Transverse colon (tissue), 4 donors: ENCODE measurements at regions not wholly inside any gene's neighbourhood (a gene's known extent, or its start where the extent isn't known, plus 50 kb on each side); places are given as distances from the start of the nearest gene placed in this dataset.
"Not testable (repeated sequence)": the region's sequence is repeated elsewhere in the genome, so short reads cannot be mapped to it uniquely, and the experiment has no call there.

Source experiments
- DNase-seq: peaks from one replicate; pipeline ENCODE4 v3.0.0-alpha.2; 2019
- H3K27ac ChIP-seq, 4 donors: fragments of 200-600 bp; sonication (generic); 2 replicates each; pipeline ENCODE4 v1.5.1; 2016 to 2018; ENCODE audit warnings: inconsistent platforms in 4 of 4
- H3K27me3 ChIP-seq: fragments of 200-600 bp; sonication (generic); 2 replicates; pipeline ENCODE4 v1.5.1; 2017; ENCODE audit warnings: inconsistent platforms
- H3K36me3 ChIP-seq, 4 donors: fragments of 200-600 bp; sonication (generic); 2 replicates each; pipeline ENCODE4 v1.5.1; 2017 to 2019; ENCODE audit warnings: inconsistent platforms in 4 of 4
- H3K4me1 ChIP-seq, 4 donors: fragments of 200-600 bp; sonication (generic); 2 replicates each; pipeline ENCODE4 v1.5.1; 2017 to 2020; ENCODE audit warnings: inconsistent platforms in 4 of 4
- H3K4me3 ChIP-seq, 4 donors: fragments of 200-600 bp; sonication (generic); 1 replicate in 1 of 4; 2 replicates in 3 of 4; pipeline versions ENCODE4 v1.5.1 to v1.6.1; 2017 to 2019; ENCODE audit warnings: inconsistent platforms in 4 of 4
- H3K9me3 ChIP-seq, 2 donors: fragments of 200-600 bp; sonication (generic); 2 replicates each; pipeline ENCODE4 v1.5.1; 2017 to 2019; ENCODE audit warnings: inconsistent platforms in 2 of 2
- EP300 ChIP-seq: sonication (generic); formaldehyde crosslinking; IDR thresholded peaks from one replicate; pipeline ENCODE4 v1.6.1; 2017; ENCODE audit warnings: antibody characterized with exemption, low read depth
- POLR2A ChIP-seq: fragments of 450-650 bp; IDR thresholded peaks from one replicate; pipeline ENCODE4 v1.6.1; 2016; ENCODE audit warnings: antibody characterized with exemption, mild to moderate bottlenecking, moderate library complexity
- POLR2AphosphoS5 ChIP-seq, 3 donors: sonication (generic); formaldehyde crosslinking; IDR thresholded peaks; one replicate each; pipeline ENCODE4 v1.6.1; 2016; ENCODE audit warnings: antibody characterized with exemption in 3 of 3
- WGBS, 2 donors: methylation state at CpG; one replicate each; pipeline ENCODE4 v1.1.5; 2018; ENCODE audit warnings: low coverage in 1 of 2; 5-methylcytosine and 5-hydroxymethylcytosine counted together
- in situ Hi-C, 4 donors: fragments of 200-750 bp; cut with MboI; loops; one replicate each; pipeline versions ENCODE4 v1.15.0 to v1.15.1; 2017; ENCODE audit warnings: low sequenced_read_pairs in 3 of 4, low pct_ligation_motif_present in 1 of 4, low pct_unique_long_range_greater_than_20kb in 1 of 4
- intact Hi-C: fragments of 100-400 bp; cut with DNase I; formaldehyde crosslinking; loops from one replicate; pipeline ENCODE4 v1.15.1; 2023; ENCODE audit warnings: low total_unique reads
- TF ChIP-seq, protein P1 (sequence below), 5 experiments: fragments of 200-600 bp in 3 of 5; fragments of 450-650 bp in 2 of 5; sonication (generic) in 3 of 5; IDR thresholded peaks; 1 replicate in 2 of 5; 2 replicates in 3 of 5; pipeline ENCODE4 v1.5.1; 2016 to 2017; ENCODE audit warnings: antibody characterized with exemption in 5 of 5, inconsistent platforms in 3 of 5, mild to moderate bottlenecking in 2 of 5, moderate library complexity in 1 of 5

DNA sequence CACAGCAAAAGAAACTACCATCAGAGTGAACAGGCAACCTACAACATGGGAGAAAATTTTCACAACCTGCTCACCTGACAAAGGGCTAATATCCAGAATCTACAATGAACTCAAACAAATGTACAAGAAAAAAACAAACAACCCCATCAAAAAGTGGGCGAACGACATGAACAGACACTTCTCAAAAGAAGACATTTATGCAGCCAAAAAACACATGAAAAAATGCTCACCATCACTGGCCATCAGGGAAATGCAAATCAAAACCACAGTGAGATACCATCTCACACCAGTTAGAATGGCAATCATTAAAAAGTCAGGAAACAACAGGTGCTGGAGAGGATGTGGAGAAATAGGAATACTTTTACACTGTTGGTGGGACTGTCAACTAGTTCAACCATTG, 207.8 kb downstream of the USP6NL start:
- H3K27ac ChIP-seq, DNase-seq, H3K36me3 ChIP-seq, H3K4me3 ChIP-seq, H3K9me3 ChIP-seq, H3K4me1 ChIP-seq, in situ Hi-C loops, H3K27me3 ChIP-seq: not testable (repeated sequence)
- 84% methylated on average over 2 of the region's 2 CpGs; no CpG with 5 or more reads in 1 of the 2 donors for WGBS, 2 donors
- intact Hi-C loops = loop anchor here (10.0 kb wide), 1 partner anchor 199 kb away; no protein-coding TSS in a partner anchor

DNA sequence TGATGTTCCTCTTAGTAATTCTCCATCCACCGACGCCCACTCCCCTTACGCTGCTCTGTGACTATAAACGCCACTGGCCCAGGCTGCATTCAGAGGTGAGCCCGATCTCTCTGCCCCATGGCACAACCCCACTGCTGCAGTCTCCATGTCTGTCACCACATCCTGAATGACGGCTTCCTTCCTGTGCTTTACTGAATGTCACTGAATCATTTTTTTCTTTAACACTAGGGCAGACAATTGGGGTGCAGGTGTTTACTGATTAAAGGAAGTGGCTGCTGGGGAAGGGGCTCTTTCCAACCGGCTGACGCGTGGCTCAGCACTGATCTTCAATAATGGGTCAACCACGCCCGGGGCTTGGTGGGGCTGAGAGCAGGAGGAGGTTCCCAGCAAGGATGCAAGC, 208.3 kb downstream of the USP6NL start:
- no peaks in the 10 kb centered on the region for H3K36me3 ChIP-seq
- no peaks in the 10 kb centered on the region for H3K9me3 ChIP-seq
- H3K27me3 ChIP-seq = no peaks in the 10 kb centered on the region
- peak overlapping the region in 1 of 4 donors; percentile 3 for H3K27ac ChIP-seq
- in situ Hi-C loops = no loop called here
- DNase-seq = peak; percentile 16
- TF ChIP-seq EP300 (no peak), POLR2A (no peak), POLR2AphosphoS5 (IDR thresholded peaks at IDR 0.05) (no peak)
- TF ChIP-seq, protein P1, sequence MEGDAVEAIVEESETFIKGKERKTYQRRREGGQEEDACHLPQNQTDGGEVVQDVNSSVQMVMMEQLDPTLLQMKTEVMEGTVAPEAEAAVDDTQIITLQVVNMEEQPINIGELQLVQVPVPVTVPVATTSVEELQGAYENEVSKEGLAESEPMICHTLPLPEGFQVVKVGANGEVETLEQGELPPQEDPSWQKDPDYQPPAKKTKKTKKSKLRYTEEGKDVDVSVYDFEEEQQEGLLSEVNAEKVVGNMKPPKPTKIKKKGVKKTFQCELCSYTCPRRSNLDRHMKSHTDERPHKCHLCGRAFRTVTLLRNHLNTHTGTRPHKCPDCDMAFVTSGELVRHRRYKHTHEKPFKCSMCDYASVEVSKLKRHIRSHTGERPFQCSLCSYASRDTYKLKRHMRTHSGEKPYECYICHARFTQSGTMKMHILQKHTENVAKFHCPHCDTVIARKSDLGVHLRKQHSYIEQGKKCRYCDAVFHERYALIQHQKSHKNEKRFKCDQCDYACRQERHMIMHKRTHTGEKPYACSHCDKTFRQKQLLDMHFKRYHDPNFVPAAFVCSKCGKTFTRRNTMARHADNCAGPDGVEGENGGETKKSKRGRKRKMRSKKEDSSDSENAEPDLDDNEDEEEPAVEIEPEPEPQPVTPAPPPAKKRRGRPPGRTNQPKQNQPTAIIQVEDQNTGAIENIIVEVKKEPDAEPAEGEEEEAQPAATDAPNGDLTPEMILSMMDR (IDR thresholded peaks at IDR 0.05) = no peak
- H3K4me3 ChIP-seq = no peak overlapping the region
- intact Hi-C loops = loop anchor here (10.0 kb wide), 1 partner anchor 198 kb away; no protein-coding TSS in a partner anchor
- no peaks in the 10 kb centered on the region for H3K4me1 ChIP-seq
- WGBS, 2 donors = 72 to 80% methylated on average over 1 to 11 of the region's 11 CpGs

DNA sequence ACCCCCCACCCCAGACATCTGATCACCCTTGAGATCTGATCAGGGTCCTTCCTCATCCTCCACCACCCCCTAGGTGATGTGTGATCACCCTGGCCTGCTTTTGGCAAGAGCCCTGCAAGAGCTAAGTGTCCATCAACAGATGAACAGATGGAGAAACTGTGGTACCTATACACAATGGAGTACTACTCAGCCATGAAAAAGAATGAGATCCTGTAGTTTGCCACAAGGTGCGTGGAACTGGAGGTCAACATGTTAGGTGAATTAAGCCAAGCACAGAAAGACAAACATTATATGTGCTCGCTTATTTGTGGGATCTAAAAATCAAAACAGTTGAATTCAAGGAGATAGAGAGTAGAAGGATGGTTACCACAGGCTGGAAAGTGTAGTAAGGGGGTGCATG, 209.1 kb downstream of the USP6NL start:
- in situ Hi-C loops (no loop called here), intact Hi-C loops (loop anchor here (10.0 kb wide), 1 partner anchor 198 kb away; no protein-coding TSS in a partner anchor)
- H3K9me3 ChIP-seq = no peaks in the 10 kb centered on the region
- H3K36me3 ChIP-seq = no peaks in the 10 kb centered on the region
- no peak overlapping the region for H3K27ac ChIP-seq
- 90% methylated on average over 2 of the region's 2 CpGs for WGBS, 2 donors
- H3K4me3 ChIP-seq = no peak overlapping the region
- H3K4me1 ChIP-seq = no peaks in the 10 kb centered on the region
- H3K27me3 ChIP-seq = no peaks in the 10 kb centered on the region
- no peak for DNase-seq
- TF ChIP-seq POLR2A = no peak
- no peak for TF ChIP-seq EP300
- TF ChIP-seq, protein P1 (IDR thresholded peaks at IDR 0.05) = no peak
- no peak for TF ChIP-seq POLR2AphosphoS5 (IDR thresholded peaks at IDR 0.05)

DNA sequence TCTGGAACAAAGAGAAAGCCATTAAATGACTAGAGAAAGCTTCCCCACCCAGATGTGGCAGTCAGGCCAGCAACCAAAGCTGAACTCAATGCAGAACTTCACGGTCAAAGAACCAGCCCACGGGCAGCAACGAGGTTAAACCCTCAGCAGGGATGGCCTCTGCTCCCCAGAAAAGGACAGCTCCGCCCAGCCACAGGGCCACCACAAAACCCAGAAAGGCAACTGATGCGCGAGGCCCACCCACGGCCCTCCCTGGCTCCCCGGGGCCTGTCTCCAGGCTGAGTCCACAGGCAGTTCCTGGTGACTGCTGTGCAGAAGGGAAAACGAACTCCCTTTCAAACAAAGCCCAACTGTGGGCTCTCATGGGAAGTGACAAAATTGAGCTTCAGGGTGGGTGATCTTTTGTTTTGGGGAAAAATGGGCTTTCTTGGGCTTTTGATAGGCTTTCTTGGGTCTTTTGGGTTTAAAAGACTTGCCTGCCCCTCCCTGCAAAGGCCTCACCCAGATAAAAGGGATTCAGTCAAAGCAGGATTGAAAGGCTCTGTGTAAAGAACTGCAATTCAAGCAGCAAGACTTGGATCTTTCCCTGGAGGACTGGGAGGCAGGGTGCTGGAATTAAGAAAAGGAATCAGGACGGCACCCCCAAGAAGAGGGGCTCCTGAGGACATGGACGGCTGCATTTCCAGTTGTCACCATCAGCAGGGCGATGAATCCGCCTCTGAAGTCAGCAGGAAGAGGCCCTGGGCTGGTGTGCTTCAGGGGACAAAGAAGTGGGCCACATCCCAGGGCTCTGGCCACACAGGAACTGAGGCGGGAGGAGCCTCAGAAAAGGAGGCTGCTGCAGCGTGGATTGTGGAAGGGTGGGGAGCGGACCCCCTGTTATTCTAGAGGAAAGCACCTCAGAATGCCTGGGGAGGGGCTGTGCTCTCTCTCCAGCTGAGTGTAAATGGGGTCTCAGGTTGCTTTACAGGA, 209.9 kb downstream of the USP6NL start:
- no peak overlapping the region for H3K27ac ChIP-seq
- in situ Hi-C loops (no loop called here), intact Hi-C loops (loop anchor here (10.0 kb wide), 1 partner anchor 197 kb away; no protein-coding TSS in a partner anchor)
- WGBS, 2 donors = 62 to 73% methylated on average over 4 to 16 of the region's 16 CpGs
- no peaks in the 10 kb centered on the region for H3K27me3 ChIP-seq
- H3K4me3 ChIP-seq = no peak overlapping the region
- no peaks in the 10 kb centered on the region for H3K36me3 ChIP-seq
- TF ChIP-seq, protein P1 (IDR thresholded peaks at IDR 0.05) = no peak
- TF ChIP-seq POLR2AphosphoS5 (IDR thresholded peaks at IDR 0.05) (no peak), EP300 (no peak), POLR2A (no peak)
- no peaks in the 10 kb centered on the region for H3K4me1 ChIP-seq
- DNase-seq = no peak
- no peaks in the 10 kb centered on the region for H3K9me3 ChIP-seq
